ENCODE measurements at regions not wholly inside any gene's neighbourhood (a gene's known extent, or its start where the extent isn't known, plus 50 kb on each side); places are given as distances from the start of the nearest gene placed in this dataset.

- DNase-seq (ENCODE audit: low read depth): no peak
Measured at GRCh38 chr15:87263871-87264270, 992.7 kb downstream of the NTRK3 start.

- DNase-seq (ENCODE audit: low read depth): no peak
Measured at GRCh38 chr15:87263296-87263695, 993.2 kb downstream of the NTRK3 start.

GRCh38 chr15:87245592-87245991 is 1010.9 kb downstream of the NTRK3 start:
- DNase-seq (ENCODE audit: low read depth): no peak

- no peak for DNase-seq (ENCODE audit: low read depth)
Measured at GRCh38 chr15:87243474-87243873, 1013.1 kb downstream of the NTRK3 start.

GRCh38 chr15:87239582-87240230 is 1016.8 kb downstream of the NTRK3 start:
- no peak for DNase-seq (ENCODE audit: low read depth)

GRCh38 chr15:87238451-87239068 is 1018.0 kb downstream of the NTRK3 start:
- DNase-seq (ENCODE audit: low read depth): no peak

- DNase-seq (ENCODE audit: low read depth): no peak
Measured at GRCh38 chr15:87228460-87228859, 1028.1 kb downstream of the NTRK3 start.

GRCh38 chr15:87227846-87228245 is 1028.7 kb downstream of the NTRK3 start:
- DNase-seq (ENCODE audit: low read depth): no peak

- DNase-seq (ENCODE audit: low read depth): no peak
Measured at GRCh38 chr15:87225436-87225835, 1031.1 kb downstream of the NTRK3 start.

GRCh38 chr15:87224404-87224803 is 1032.1 kb downstream of the NTRK3 start:
- DNase-seq (ENCODE audit: low read depth): peak; percentile 50

- peak; percentile 58 for DNase-seq (ENCODE audit: low read depth)
Measured at GRCh38 chr15:87219650-87220615, 1036.6 kb downstream of the NTRK3 start.

- no peak for DNase-seq (ENCODE audit: low read depth)
Measured at GRCh38 chr15:87215100-87215499, 1041.4 kb downstream of the NTRK3 start.

GRCh38 chr15:87213626-87214025 is 1042.9 kb downstream of the NTRK3 start:
- DNase-seq (ENCODE audit: low read depth): no peak

- DNase-seq (ENCODE audit: low read depth): no peak
Measured at GRCh38 chr15:87212041-87212440, 1044.5 kb downstream of the NTRK3 start.

GRCh38 chr15:87211547-87211946 is 1045.0 kb downstream of the NTRK3 start:
- no peak for DNase-seq (ENCODE audit: low read depth)

- no peak for DNase-seq (ENCODE audit: low read depth)
Measured at GRCh38 chr15:87209891-87210689, 1046.4 kb downstream of the NTRK3 start.

- peak; percentile 89 for DNase-seq (ENCODE audit: low read depth)
Measured at GRCh38 chr15:87207990-87208580, 1048.5 kb downstream of the NTRK3 start.

- no peak for DNase-seq (ENCODE audit: low read depth)
Measured at GRCh38 chr15:87207251-87207650, 1049.3 kb downstream of the NTRK3 start.

GRCh38 chr15:87201986-87202385 is 1054.6 kb downstream of the NTRK3 start:
- DNase-seq (ENCODE audit: low read depth): no peak

- no peak for DNase-seq (ENCODE audit: low read depth)
Measured at GRCh38 chr15:87200149-87200548, 1056.4 kb downstream of the NTRK3 start.

GRCh38 chr15:87197981-87198380 is 1058.6 kb downstream of the NTRK3 start:
- no peak for DNase-seq (ENCODE audit: low read depth)

Data from LHCN-M2 (cell line).